ENCODE measurements at regions not wholly inside any gene's neighbourhood (a gene's known extent, or its start where the extent isn't known, plus 50 kb on each side); places are given as distances from the start of the nearest gene placed in this dataset.

DNA sequence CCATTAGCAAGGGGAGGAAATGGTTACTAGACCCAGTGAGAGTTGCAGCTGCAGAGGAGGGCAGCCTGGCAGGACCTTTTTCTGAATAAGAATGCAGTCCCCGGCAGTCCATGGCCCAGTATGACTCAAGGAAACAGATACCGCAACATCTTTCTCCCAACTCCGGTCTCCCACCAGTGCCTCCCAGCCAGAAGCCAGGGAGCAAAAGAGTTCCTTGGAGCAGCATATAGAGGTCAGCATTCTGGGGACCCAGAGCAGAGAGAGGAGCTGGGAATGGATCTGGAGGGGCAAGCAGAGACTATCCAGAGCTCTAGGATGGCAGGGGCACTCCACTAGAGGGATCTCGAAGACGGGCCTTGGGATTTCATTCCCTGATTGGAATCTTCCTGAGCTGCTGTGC is 339.2 kb upstream of the AADAT start (continued):
- TF ChIP-seq, protein P1, sequence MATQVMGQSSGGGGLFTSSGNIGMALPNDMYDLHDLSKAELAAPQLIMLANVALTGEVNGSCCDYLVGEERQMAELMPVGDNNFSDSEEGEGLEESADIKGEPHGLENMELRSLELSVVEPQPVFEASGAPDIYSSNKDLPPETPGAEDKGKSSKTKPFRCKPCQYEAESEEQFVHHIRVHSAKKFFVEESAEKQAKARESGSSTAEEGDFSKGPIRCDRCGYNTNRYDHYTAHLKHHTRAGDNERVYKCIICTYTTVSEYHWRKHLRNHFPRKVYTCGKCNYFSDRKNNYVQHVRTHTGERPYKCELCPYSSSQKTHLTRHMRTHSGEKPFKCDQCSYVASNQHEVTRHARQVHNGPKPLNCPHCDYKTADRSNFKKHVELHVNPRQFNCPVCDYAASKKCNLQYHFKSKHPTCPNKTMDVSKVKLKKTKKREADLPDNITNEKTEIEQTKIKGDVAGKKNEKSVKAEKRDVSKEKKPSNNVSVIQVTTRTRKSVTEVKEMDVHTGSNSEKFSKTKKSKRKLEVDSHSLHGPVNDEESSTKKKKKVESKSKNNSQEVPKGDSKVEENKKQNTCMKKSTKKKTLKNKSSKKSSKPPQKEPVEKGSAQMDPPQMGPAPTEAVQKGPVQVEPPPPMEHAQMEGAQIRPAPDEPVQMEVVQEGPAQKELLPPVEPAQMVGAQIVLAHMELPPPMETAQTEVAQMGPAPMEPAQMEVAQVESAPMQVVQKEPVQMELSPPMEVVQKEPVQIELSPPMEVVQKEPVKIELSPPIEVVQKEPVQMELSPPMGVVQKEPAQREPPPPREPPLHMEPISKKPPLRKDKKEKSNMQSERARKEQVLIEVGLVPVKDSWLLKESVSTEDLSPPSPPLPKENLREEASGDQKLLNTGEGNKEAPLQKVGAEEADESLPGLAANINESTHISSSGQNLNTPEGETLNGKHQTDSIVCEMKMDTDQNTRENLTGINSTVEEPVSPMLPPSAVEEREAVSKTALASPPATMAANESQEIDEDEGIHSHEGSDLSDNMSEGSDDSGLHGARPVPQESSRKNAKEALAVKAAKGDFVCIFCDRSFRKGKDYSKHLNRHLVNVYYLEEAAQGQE (IDR thresholded peaks at IDR 0.05; ENCODE audit: unreplicated experiment): no peak
- TF ChIP-seq JUNB (IDR thresholded peaks at IDR 0.05; ENCODE audit: unreplicated experiment) (no peak), ZNF114 (CRISPR knock-in tag; IDR thresholded peaks at IDR 0.05) (no peak), NANOG (IDR thresholded peaks at IDR 0.05; ENCODE audit: borderline replicate concordance) (no peak), EZH2 (IDR thresholded peaks at IDR 0.05; ENCODE audit: low read depth, unreplicated experiment) (no peak), ZNF331 (CRISPR knock-in tag; IDR thresholded peaks at IDR 0.05; ENCODE audit: low read depth) (no peak), CREB1 (CRISPR knock-in tag; IDR thresholded peaks at IDR 0.05; ENCODE audit: low read depth) (no peak)
- TF ChIP-seq, protein P2, sequence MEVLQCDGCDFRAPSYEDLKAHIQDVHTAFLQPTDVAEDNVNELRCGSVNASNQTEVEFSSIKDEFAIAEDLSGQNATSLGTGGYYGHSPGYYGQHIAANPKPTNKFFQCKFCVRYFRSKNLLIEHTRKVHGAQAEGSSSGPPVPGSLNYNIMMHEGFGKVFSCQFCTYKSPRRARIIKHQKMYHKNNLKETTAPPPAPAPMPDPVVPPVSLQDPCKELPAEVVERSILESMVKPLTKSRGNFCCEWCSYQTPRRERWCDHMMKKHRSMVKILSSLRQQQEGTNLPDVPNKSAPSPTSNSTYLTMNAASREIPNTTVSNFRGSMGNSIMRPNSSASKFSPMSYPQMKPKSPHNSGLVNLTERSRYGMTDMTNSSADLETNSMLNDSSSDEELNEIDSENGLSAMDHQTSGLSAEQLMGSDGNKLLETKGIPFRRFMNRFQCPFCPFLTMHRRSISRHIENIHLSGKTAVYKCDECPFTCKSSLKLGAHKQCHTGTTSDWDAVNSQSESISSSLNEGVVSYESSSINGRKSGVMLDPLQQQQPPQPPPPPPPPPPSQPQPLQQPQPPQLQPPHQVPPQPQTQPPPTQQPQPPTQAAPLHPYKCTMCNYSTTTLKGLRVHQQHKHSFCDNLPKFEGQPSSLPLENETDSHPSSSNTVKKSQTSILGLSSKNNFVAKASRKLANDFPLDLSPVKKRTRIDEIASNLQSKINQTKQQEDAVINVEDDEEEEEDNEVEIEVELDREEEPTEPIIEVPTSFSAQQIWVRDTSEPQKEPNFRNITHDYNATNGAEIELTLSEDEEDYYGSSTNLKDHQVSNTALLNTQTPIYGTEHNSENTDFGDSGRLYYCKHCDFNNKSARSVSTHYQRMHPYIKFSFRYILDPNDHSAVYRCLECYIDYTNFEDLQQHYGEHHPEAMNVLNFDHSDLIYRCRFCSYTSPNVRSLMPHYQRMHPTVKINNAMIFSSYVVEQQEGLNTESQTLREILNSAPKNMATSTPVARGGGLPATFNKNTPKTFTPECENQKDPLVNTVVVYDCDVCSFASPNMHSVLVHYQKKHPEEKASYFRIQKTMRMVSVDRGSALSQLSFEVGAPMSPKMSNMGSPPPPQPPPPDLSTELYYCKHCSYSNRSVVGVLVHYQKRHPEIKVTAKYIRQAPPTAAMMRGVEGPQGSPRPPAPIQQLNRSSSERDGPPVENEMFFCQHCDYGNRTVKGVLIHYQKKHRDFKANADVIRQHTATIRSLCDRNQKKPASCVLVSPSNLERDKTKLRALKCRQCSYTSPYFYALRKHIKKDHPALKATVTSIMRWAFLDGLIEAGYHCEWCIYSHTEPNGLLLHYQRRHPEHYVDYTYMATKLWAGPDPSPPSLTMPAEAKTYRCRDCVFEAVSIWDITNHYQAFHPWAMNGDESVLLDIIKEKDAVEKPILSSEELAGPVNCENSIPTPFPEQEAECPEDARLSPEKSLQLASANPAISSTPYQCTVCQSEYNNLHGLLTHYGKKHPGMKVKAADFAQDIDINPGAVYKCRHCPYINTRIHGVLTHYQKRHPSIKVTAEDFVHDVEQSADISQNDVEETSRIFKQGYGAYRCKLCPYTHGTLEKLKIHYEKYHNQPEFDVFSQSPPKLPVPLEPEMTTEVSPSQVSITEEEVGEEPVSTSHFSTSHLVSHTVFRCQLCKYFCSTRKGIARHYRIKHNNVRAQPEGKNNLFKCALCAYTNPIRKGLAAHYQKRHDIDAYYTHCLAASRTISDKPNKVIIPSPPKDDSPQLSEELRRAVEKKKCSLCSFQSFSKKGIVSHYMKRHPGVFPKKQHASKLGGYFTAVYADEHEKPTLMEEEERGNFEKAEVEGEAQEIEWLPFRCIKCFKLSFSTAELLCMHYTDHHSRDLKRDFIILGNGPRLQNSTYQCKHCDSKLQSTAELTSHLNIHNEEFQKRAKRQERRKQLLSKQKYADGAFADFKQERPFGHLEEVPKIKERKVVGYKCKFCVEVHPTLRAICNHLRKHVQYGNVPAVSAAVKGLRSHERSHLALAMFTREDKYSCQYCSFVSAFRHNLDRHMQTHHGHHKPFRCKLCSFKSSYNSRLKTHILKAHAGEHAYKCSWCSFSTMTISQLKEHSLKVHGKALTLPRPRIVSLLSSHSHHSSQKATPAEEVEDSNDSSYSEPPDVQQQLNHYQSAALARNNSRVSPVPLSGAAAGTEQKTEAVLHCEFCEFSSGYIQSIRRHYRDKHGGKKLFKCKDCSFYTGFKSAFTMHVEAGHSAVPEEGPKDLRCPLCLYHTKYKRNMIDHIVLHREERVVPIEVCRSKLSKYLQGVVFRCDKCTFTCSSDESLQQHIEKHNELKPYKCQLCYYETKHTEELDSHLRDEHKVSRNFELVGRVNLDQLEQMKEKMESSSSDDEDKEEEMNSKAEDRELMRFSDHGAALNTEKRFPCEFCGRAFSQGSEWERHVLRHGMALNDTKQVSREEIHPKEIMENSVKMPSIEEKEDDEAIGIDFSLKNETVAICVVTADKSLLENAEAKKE (CRISPR knock-in tag; IDR thresholded peaks at IDR 0.05): no peak

Data from GM23338 (cell line).